NCI-H1436 (cell line): ENCODE measurements at regions not wholly inside any gene's neighbourhood (a gene's known extent, or its start where the extent isn't known, plus 50 kb on each side); places are given as distances from the start of the nearest gene placed in this dataset.
"Not testable (repeated sequence)": the region's sequence is repeated elsewhere in the genome, so short reads cannot be mapped to it uniquely, and the experiment has no call there.

Experiments used
- DNase-seq: peaks from one replicate; lab custom pipeline; 2025; lab: John Stamatoyannopoulos, UW

- no peak for DNase-seq
Measured at GRCh38 chr7:23938215-23938614, 228.2 kb downstream of the STK31 start.

GRCh38 chr7:23938937-23939552 is 229.0 kb downstream of the STK31 start:
- peak; percentile 41 for DNase-seq

GRCh38 chr7:23939747-23940146 is 229.7 kb downstream of the STK31 start:
- DNase-seq: not testable (repeated sequence)

- no peak for DNase-seq
Measured at GRCh38 chr7:23941551-23941950, 231.5 kb downstream of the STK31 start.

- no peak for DNase-seq
Measured at GRCh38 chr7:23942032-23942431, 232.0 kb downstream of the STK31 start.

GRCh38 chr7:23944131-23944530 is 234.1 kb downstream of the STK31 start:
- DNase-seq: no peak

GRCh38 chr7:23945472-23945871 is 235.5 kb downstream of the STK31 start:
- DNase-seq: no peak

GRCh38 chr7:23955145-23955544 is 245.1 kb downstream of the STK31 start:
- DNase-seq: no peak

- DNase-seq: no peak
Measured at GRCh38 chr7:23955600-23956149, 245.7 kb downstream of the STK31 start.

- DNase-seq: no peak
Measured at GRCh38 chr7:23956772-23957576, 247.0 kb downstream of the STK31 start.

GRCh38 chr7:23959821-23960220 is 249.8 kb downstream of the STK31 start:
- no peak for DNase-seq

- peak; percentile 43 for DNase-seq
Measured at GRCh38 chr7:23960361-23960760, 250.3 kb downstream of the STK31 start.

GRCh38 chr7:23963461-23964165 is 253.6 kb downstream of the STK31 start:
- DNase-seq: no peak

- DNase-seq: no peak
Measured at GRCh38 chr7:23964715-23965114, 254.7 kb downstream of the STK31 start.

GRCh38 chr7:23965296-23965695 is 255.3 kb downstream of the STK31 start:
- no peak for DNase-seq

- DNase-seq: no peak
Measured at GRCh38 chr7:23966941-23967340, 256.9 kb downstream of the STK31 start.

- no peak for DNase-seq
Measured at GRCh38 chr7:23967949-23968599, 258.1 kb downstream of the STK31 start.

- no peak for DNase-seq
Measured at GRCh38 chr7:23968791-23969190, 258.8 kb downstream of the STK31 start.

- no peak for DNase-seq
Measured at GRCh38 chr7:23969443-23969842, 259.4 kb downstream of the STK31 start.

- DNase-seq: no peak
Measured at GRCh38 chr7:23970193-23970592, 260.2 kb downstream of the STK31 start.

- DNase-seq: no peak
Measured at GRCh38 chr7:23971031-23971430, 261.0 kb downstream of the STK31 start.

- DNase-seq: no peak
Measured at GRCh38 chr7:23972057-23972456, 262.0 kb downstream of the STK31 start.
